ENCODE measurements at regions not wholly inside any gene's neighbourhood (a gene's known extent, or its start where the extent isn't known, plus 50 kb on each side); places are given as distances from the start of the nearest gene placed in this dataset.

GRCh38 chr12:66852091-66852490 is 173.2 kb upstream of the GRIP1 start:
- no peak for DNase-seq (ENCODE audit: low read depth)

- no peak for DNase-seq (ENCODE audit: low read depth)
These were observed 173.9 kb upstream of the GRIP1 start for GRCh38 chr12:66852765-66853164.

- DNase-seq (ENCODE audit: low read depth): no peak
These were observed 181.0 kb upstream of the GRIP1 start for GRCh38 chr12:66859751-66860440.

GRCh38 chr12:66860752-66861750 is 182.2 kb upstream of the GRIP1 start:
- DNase-seq (ENCODE audit: low read depth): peak; percentile 17

- no peak for DNase-seq (ENCODE audit: low read depth)
These were observed 183.6 kb upstream of the GRIP1 start for GRCh38 chr12:66862356-66862985.

- no peak for DNase-seq (ENCODE audit: low read depth)
These were observed 184.4 kb upstream of the GRIP1 start for GRCh38 chr12:66863276-66863675.

- DNase-seq (ENCODE audit: low read depth): no peak
These were observed 199.0 kb upstream of the GRIP1 start for GRCh38 chr12:66877925-66878324.

- DNase-seq (ENCODE audit: low read depth): no peak
These were observed 200.5 kb upstream of the GRIP1 start for GRCh38 chr12:66879409-66879808.

GRCh38 chr12:66881386-66881785 is 202.5 kb upstream of the GRIP1 start:
- no peak for DNase-seq (ENCODE audit: low read depth)

- DNase-seq (ENCODE audit: low read depth): no peak
These were observed 205.2 kb upstream of the GRIP1 start for GRCh38 chr12:66884091-66884490.

GRCh38 chr12:66885115-66885875 is 206.4 kb upstream of the GRIP1 start:
- no peak for DNase-seq (ENCODE audit: low read depth)

GRCh38 chr12:66896797-66897196 is 217.9 kb upstream of the GRIP1 start:
- DNase-seq (ENCODE audit: low read depth): no peak

GRCh38 chr12:66898700-66899469 is 220.0 kb upstream of the GRIP1 start:
- DNase-seq (ENCODE audit: low read depth): no peak

- no peak for DNase-seq (ENCODE audit: low read depth)
These were observed 220.7 kb upstream of the GRIP1 start for GRCh38 chr12:66899588-66899987.

GRCh38 chr12:66900616-66901015 is 221.7 kb upstream of the GRIP1 start:
- DNase-seq (ENCODE audit: low read depth): no peak

GRCh38 chr12:66901138-66901932 is 222.5 kb upstream of the GRIP1 start:
- DNase-seq (ENCODE audit: low read depth): no peak

GRCh38 chr12:66902020-66902419 is 223.1 kb upstream of the GRIP1 start:
- no peak for DNase-seq (ENCODE audit: low read depth)

GRCh38 chr12:66903782-66904396 is 225.0 kb upstream of the GRIP1 start:
- DNase-seq (ENCODE audit: low read depth): no peak

- DNase-seq (ENCODE audit: low read depth): no peak
These were observed 226.3 kb upstream of the GRIP1 start for GRCh38 chr12:66905201-66905600.

Data from GM04504 (cell line).